H1 (cell line): ENCODE measurements at regions not wholly inside any gene's neighbourhood (a gene's known extent, or its start where the extent isn't known, plus 50 kb on each side); places are given as distances from the start of the nearest gene placed in this dataset.

Experiments used
- CTCF ChIA-PET: fragments of 300-600 bp; sonication (Branson Sonifier 250); formaldehyde crosslinking; loops from one replicate; lab custom pipeline; 2021; ENCODE audit not compliant: partially characterized antibody; lab: Charles Lee
- POLR2A ChIA-PET: fragments of 300-600 bp; sonication (Branson Sonifier 250); formaldehyde crosslinking; loops from one replicate; lab custom pipeline; 2021; ENCODE audit warnings: inconsistent platforms; ENCODE audit not compliant: partially characterized antibody; lab: Charles Lee
- DNase-seq, 2 experiments: peaks; one replicate each; pipeline versions ENCODE4 v3.0.0 to v3.0.0-alpha.2; 2010 to 2022; ENCODE audit warnings: low spot score in 2 of 2, low read depth in 1 of 2, mixed read lengths in 1 of 2
- FAIRE-seq: peaks from 2 replicates; lab custom pipeline; 2011; peaks lifted over from hg19 to GRCh38; lab: Jason Lieb, UNC
- H2AFZ ChIP-seq: 2 replicates; pipeline ENCODE4 v1.8.1; 2012; ENCODE audit warnings: low read length, inconsistent platforms
- H2AK5ac ChIP-seq: 2 replicates; pipeline ENCODE4 v1.6.1; 2013; ENCODE audit warnings: low read depth, low read length
- H2BK120ac ChIP-seq: replicated peaks from 2 replicates; pipeline ENCODE3; 2013; ENCODE audit warnings: low read depth, low read length, inconsistent platforms
- H2BK12ac ChIP-seq: 2 replicates; pipeline ENCODE4 v1.6.1; 2013; ENCODE audit warnings: low read depth, low read length
- H2BK15ac ChIP-seq: 2 replicates; pipeline ENCODE4 v1.6.1; 2013; ENCODE audit warnings: low read length
- H2BK20ac ChIP-seq: 2 replicates; pipeline ENCODE4 v1.6.1; 2013; ENCODE audit warnings: low read length
- H2BK5ac ChIP-seq: 2 replicates; pipeline ENCODE4 v1.6.1; 2013; ENCODE audit warnings: low read depth, low read length
- H3K14ac ChIP-seq: 2 replicates; pipeline ENCODE4 v1.6.1; 2013; ENCODE audit warnings: inconsistent platforms; ENCODE audit not compliant: insufficient read length
- H3K18ac ChIP-seq: 2 replicates; pipeline ENCODE4 v1.6.1; 2013; ENCODE audit warnings: low read length; ENCODE audit errors: extremely low read depth
- H3K23ac ChIP-seq: 2 replicates; pipeline ENCODE4 v1.6.1; 2013; ENCODE audit warnings: inconsistent platforms; ENCODE audit not compliant: insufficient read length
- H3K23me2 ChIP-seq: 2 replicates; pipeline ENCODE4 v1.6.1; 2013; ENCODE audit warnings: low read depth, low read length
- H3K27ac ChIP-seq: 2 replicates; pipeline ENCODE4 v1.6.1; 2011; ENCODE audit warnings: low read depth, low read length, inconsistent platforms
- H3K27me3 ChIP-seq, 4 experiments: replicated peaks in 1 of 4; 1 replicate in 1 of 4; 2 replicates in 3 of 4; pipeline versions ENCODE4 v1.6.1 to v1.8.1; 2011 to 2013; ENCODE audit warnings: low read length in 3 of 4, mild to moderate bottlenecking in 3 of 4, inconsistent platforms in 2 of 4, mixed read lengths in 2 of 4, moderate library complexity in 1 of 4; ENCODE audit not compliant: control insufficient read depth in 3 of 4, insufficient read depth in 3 of 4; ENCODE audit errors: extremely low read depth in 1 of 4
- H3K36me3 ChIP-seq, 4 experiments: 2 replicates each; pipeline versions ENCODE4 v1.6.1 to v1.8.1; 2011 to 2013; ENCODE audit warnings: mild to moderate bottlenecking in 4 of 4, low read length in 3 of 4, moderate library complexity in 2 of 4, control low read depth in 1 of 4, inconsistent platforms in 1 of 4; ENCODE audit not compliant: insufficient read depth in 4 of 4, control insufficient read depth in 2 of 4
- H3K4ac ChIP-seq: replicated peaks from 2 replicates; pipeline ENCODE3; 2013; ENCODE audit warnings: low read length, low read depth, mixed read lengths, inconsistent platforms; ENCODE audit not compliant: insufficient read length
- H3K4me1 ChIP-seq, 4 experiments: replicated peaks in 1 of 4; 1 replicate in 1 of 4; 2 replicates in 3 of 4; pipeline versions ENCODE4 v1.6.1 to v1.8.1; 2011 to 2013; ENCODE audit warnings: low read length in 3 of 4, inconsistent platforms in 2 of 4, mixed read lengths in 1 of 4; ENCODE audit not compliant: insufficient read depth in 4 of 4, control insufficient read depth in 3 of 4
- H3K4me2 ChIP-seq, 2 experiments: 2 replicates each; pipeline versions ENCODE4 v1.6.1 to v1.8.1; 2011 to 2013; ENCODE audit warnings: low read depth in 2 of 2, low read length in 2 of 2, control low read depth in 1 of 2, inconsistent platforms in 1 of 2, mild to moderate bottlenecking in 1 of 2; ENCODE audit not compliant: insufficient read depth in 1 of 2
- H3K4me3 ChIP-seq, 4 experiments: fragments of 200-600, 300-600 bp in 1 of 4; sonication (generic), shearing (Covaris generic), sonication (Bioruptor Twin) in 1 of 4; 2 replicates each; pipeline versions ENCODE4 v1.5.1 to v1.8.1; 2011 to 2016; ENCODE audit warnings: low read length in 4 of 4, low read depth in 3 of 4, control low read depth in 2 of 4, inconsistent platforms in 2 of 4, mild to moderate bottlenecking in 2 of 4, mixed read lengths in 1 of 4, moderate library complexity in 1 of 4; ENCODE audit not compliant: insufficient read depth in 2 of 4; ENCODE audit errors: extremely low read depth in 1 of 4
- H3K56ac ChIP-seq: replicated peaks from 2 replicates; pipeline ENCODE3; 2013; ENCODE audit warnings: low read depth, mild to moderate bottlenecking, mixed read lengths, low read length, inconsistent platforms; ENCODE audit not compliant: insufficient read length
- H3K79me1 ChIP-seq: 2 replicates; pipeline ENCODE4 v1.6.1; 2013; ENCODE audit warnings: low read depth, low read length, control low read depth
- H3K79me2 ChIP-seq, 2 experiments: 2 replicates each; pipeline versions ENCODE4 v1.6.1 to v1.8.1; 2012 to 2013; ENCODE audit warnings: low read length in 2 of 2, mild to moderate bottlenecking in 2 of 2, inconsistent platforms in 1 of 2; ENCODE audit not compliant: insufficient read depth in 2 of 2, control insufficient read depth in 1 of 2
- H3K9ac ChIP-seq, 4 experiments: replicated peaks in 1 of 4; 1 replicate in 1 of 4; 2 replicates in 3 of 4; pipeline versions ENCODE4 v1.6.1 to v1.8.1; 2011 to 2013; ENCODE audit warnings: low read depth in 3 of 4, low read length in 3 of 4, control low read depth in 2 of 4, mild to moderate bottlenecking in 2 of 4, moderate library complexity in 2 of 4, inconsistent platforms in 1 of 4; ENCODE audit errors: extremely low read depth in 1 of 4
- H3K9me3 ChIP-seq, 2 experiments: 2 replicates each; pipeline versions ENCODE4 v1.6.1 to v1.8.1; 2012 to 2013; ENCODE audit warnings: mild to moderate bottlenecking in 2 of 2, moderate library complexity in 2 of 2, control low read depth in 1 of 2, inconsistent platforms in 1 of 2, low read depth in 1 of 2, low read length in 1 of 2, mixed read lengths in 1 of 2; ENCODE audit not compliant: insufficient read depth in 2 of 2
- H4K20me1 ChIP-seq, 2 experiments: replicated peaks in 1 of 2; 2 replicates each; pipeline versions ENCODE3 to v1.8.1; 2011 to 2013; ENCODE audit warnings: inconsistent platforms in 2 of 2, low read length in 2 of 2, mild to moderate bottlenecking in 1 of 2; ENCODE audit not compliant: insufficient read depth in 2 of 2, control insufficient read depth in 1 of 2
- H4K5ac ChIP-seq: 2 replicates; pipeline ENCODE4 v1.6.1; 2013; ENCODE audit warnings: low read length, low read depth, mixed read lengths, inconsistent platforms; ENCODE audit not compliant: insufficient read length
- H4K8ac ChIP-seq: 2 replicates; pipeline ENCODE4 v1.8.0; 2013; ENCODE audit warnings: mild to moderate bottlenecking, moderate library complexity, low read length, inconsistent platforms; ENCODE audit not compliant: insufficient read depth; ENCODE audit errors: extremely low read depth
- H4K91ac ChIP-seq: replicated peaks from 2 replicates; pipeline ENCODE3; 2013; ENCODE audit warnings: low read length, mixed read lengths, inconsistent platforms; ENCODE audit not compliant: insufficient read length
- CBX8 ChIP-seq: fragments of 300-800, 300-1000 bp; sonication (generic); IDR thresholded peaks from 2 replicates; pipeline ENCODE4 v1.7.1; 2016; ENCODE audit warnings: low read depth, low read length, borderline replicate concordance
- EP300 ChIP-seq, 2 experiments: IDR thresholded peaks; 1 replicate in 1 of 2; 2 replicates in 1 of 2; pipeline ENCODE4 v1.6.1; 2011 to 2012; ENCODE audit warnings: low read depth in 2 of 2, low read length in 2 of 2, mild to moderate bottlenecking in 2 of 2, borderline replicate concordance in 1 of 2, inconsistent platforms in 1 of 2, moderate library complexity in 1 of 2
- EZH2 ChIP-seq: fragments of 200-600 bp; sonication (generic); IDR thresholded peaks from 2 replicates; pipeline ENCODE4 v1.7.1; 2012; ENCODE audit warnings: low read depth, mild to moderate bottlenecking, moderate library complexity, low read length, inconsistent platforms; ENCODE audit not compliant: severe bottlenecking
- FOSL1 ChIP-seq: IDR thresholded peaks from 2 replicates; pipeline ENCODE4 v1.6.1; 2011; ENCODE audit warnings: mild to moderate bottlenecking, low read depth, low read length, moderate library complexity; ENCODE audit not compliant: insufficient read depth
- JUND ChIP-seq: IDR thresholded peaks from 2 replicates; pipeline ENCODE4 v1.6.1; 2011; ENCODE audit warnings: mild to moderate bottlenecking, improper control_type of control experiment, low read length
- KDM4A ChIP-seq: IDR thresholded peaks from one replicate; pipeline ENCODE4 v1.7.1; 2012; ENCODE audit warnings: low read depth, mild to moderate bottlenecking, moderate library complexity, low read length, inconsistent platforms; ENCODE audit not compliant: severe bottlenecking
- NRF1 ChIP-seq: IDR thresholded peaks from 2 replicates; pipeline ENCODE4 v1.6.1; 2011; ENCODE audit warnings: mild to moderate bottlenecking, low read depth, low read length, improper control_type of control experiment
- RAD21 ChIP-seq, 2 experiments: IDR thresholded peaks in 1 of 2; conservative IDR thresholded peaks in 1 of 2; 2 replicates each; pipeline ENCODE4 v1.6.1; 2011; ENCODE audit warnings: low read depth in 2 of 2, low read length in 2 of 2, improper control_type of control experiment in 1 of 2, inconsistent platforms in 1 of 2, mild to moderate bottlenecking in 1 of 2, moderate library complexity in 1 of 2
- SIRT6 ChIP-seq: IDR thresholded peaks from one replicate; pipeline ENCODE4 v1.7.1; 2012; ENCODE audit warnings: low read length, inconsistent platforms
- SP2 ChIP-seq: IDR thresholded peaks from 2 replicates; pipeline ENCODE4 v1.6.1; 2012; ENCODE audit warnings: mild to moderate bottlenecking, low read length, inconsistent platforms
- SP4 ChIP-seq: IDR thresholded peaks from 2 replicates; pipeline ENCODE4 v1.6.1; 2012; ENCODE audit warnings: low read length, inconsistent platforms
- SRF ChIP-seq: IDR thresholded peaks from 2 replicates; pipeline ENCODE4 v1.6.1; 2011; ENCODE audit warnings: mild to moderate bottlenecking, low read depth, low read length, moderate library complexity
- TAF1 ChIP-seq: IDR thresholded peaks from 2 replicates; pipeline ENCODE4 v1.6.1; 2011; ENCODE audit warnings: mild to moderate bottlenecking, low read depth, low read length
- WGBS, 2 experiments: shearing (Covaris generic) in 1 of 2; methylation state at CpG; one replicate each; pipeline versions ENCODE4 v1.1.6 to v1.1.7; 2013 to 2015; ENCODE audit warnings: low lambda C conversion rate in 2 of 2, mixed read lengths in 2 of 2, inconsistent platforms in 1 of 2, low coverage in 1 of 2, missing lambda C conversion rate in 1 of 2; ENCODE audit not compliant: insufficient replicate concordance in 2 of 2, insufficient coverage in 1 of 2, insufficient read length in 1 of 2; ENCODE audit errors: extremely low coverage in 1 of 2, missing lambda C conversion rate in 1 of 2; 5-methylcytosine and 5-hydroxymethylcytosine counted together
- TF ChIP-seq, protein P1 (sequence below): IDR thresholded peaks from 2 replicates; pipeline ENCODE4 v1.6.1; 2012; ENCODE audit warnings: inconsistent platforms

- Histone ChIP-seq H3K23me2 (no peaks in the 10 kb centered on the region), H3K23ac (no peak overlapping the region), H4K20me1 (no peaks in the 10 kb centered on the region), H3K9ac (no peak overlapping the region), H3K56ac (no peak overlapping the region), H2AK5ac (no peak overlapping the region), H3K27ac (no peak overlapping the region), H2BK5ac (no peak overlapping the region), H3K14ac (no peak overlapping the region), H2AFZ (no peak overlapping the region), H3K4me2 (no peak overlapping the region), H3K79me2 (no peaks in the 10 kb centered on the region), H2BK120ac (no peak overlapping the region), H4K5ac (no peak overlapping the region), H3K4me3 (no peak overlapping the region), H4K8ac (no peak overlapping the region), H3K4me1 (no peaks in the 10 kb centered on the region), H2BK12ac (no peak overlapping the region), H2BK15ac (no peak overlapping the region), H3K36me3 (no peaks in the 10 kb centered on the region), H3K18ac (no peak overlapping the region), H3K4ac (no peak overlapping the region), H2BK20ac (no peak overlapping the region), H3K27me3 (no peaks in the 10 kb centered on the region), H4K91ac (no peak overlapping the region), H3K9me3 (no peaks in the 10 kb centered on the region), H3K79me1 (no peaks in the 10 kb centered on the region)
- WGBS, 2 experiments = 83% methylated on average over 2 of the region's 2 CpGs; no CpG with 5 or more reads in 1 of the 2 experiments
- FAIRE-seq (no peak), DNase-seq (no peak)
- ChIA-PET CTCF (interaction anchor here (1.3 kb wide), 1 partner anchor 30 kb away, joined by 4 read pairs; no protein-coding TSS in a partner anchor), POLR2A (no interaction called here)
- no peak for TF ChIP-seq NRF1
- TF ChIP-seq EP300 (IDR thresholded peaks at IDR 0.05; ENCODE audit: borderline replicate concordance in 1 of 2, low read depth in 2 of 2, low read length in 2 of 2) = no peak
- no peak for TF ChIP-seq SP4
- no peak for TF ChIP-seq SRF
- TF ChIP-seq FOSL1 = no peak
- TF ChIP-seq CBX8 = no peak
- TF ChIP-seq JUND = no peak
- TF ChIP-seq, protein P1, sequence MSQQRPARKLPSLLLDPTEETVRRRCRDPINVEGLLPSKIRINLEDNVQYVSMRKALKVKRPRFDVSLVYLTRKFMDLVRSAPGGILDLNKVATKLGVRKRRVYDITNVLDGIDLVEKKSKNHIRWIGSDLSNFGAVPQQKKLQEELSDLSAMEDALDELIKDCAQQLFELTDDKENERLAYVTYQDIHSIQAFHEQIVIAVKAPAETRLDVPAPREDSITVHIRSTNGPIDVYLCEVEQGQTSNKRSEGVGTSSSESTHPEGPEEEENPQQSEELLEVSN = no peak
- no peak for TF ChIP-seq KDM4A
- TF ChIP-seq TAF1 = no peak
- TF ChIP-seq SP2 = no peak
- TF ChIP-seq SIRT6 = no peak
- TF ChIP-seq RAD21 (IDR thresholded peaks at IDR 0.05 in 1 of 2, conservative IDR thresholded peaks at IDR 0.05 in 1 of 2; ENCODE audit: low read depth in 2 of 2, low read length in 2 of 2) = no peak
- no peak for TF ChIP-seq EZH2
Observed at GRCh38 chr11:109667719-109668118, 245.7 kb downstream of the C11orf87 start.
